Dendritic cell treated with granulocyte-macrophage colony-stimulating factor and Interleukin-4, amounts not matched to agents 40 ng/mL and 50 ng/mL, for 4 days (primary cell): ENCODE measurements at regions not wholly inside any gene's neighbourhood (a gene's known extent, or its start where the extent isn't known, plus 50 kb on each side); places are given as distances from the start of the nearest gene placed in this dataset.
"Not testable (repeated sequence)": the region's sequence is repeated elsewhere in the genome, so short reads cannot be mapped to it uniquely, and the experiment has no call there.

Experiments
- H3K27ac Mint-ChIP-seq: one replicate; pipeline ENCODE4 v1.8.0; 2022; ENCODE audit warnings: mild to moderate bottlenecking, mixed read lengths
- H3K27me3 Mint-ChIP-seq: one replicate; pipeline ENCODE4 v1.8.0; 2022; ENCODE audit warnings: mild to moderate bottlenecking, mixed read lengths
- H3K36me3 Mint-ChIP-seq: one replicate; pipeline ENCODE4 v1.8.0; 2022; ENCODE audit warnings: low read depth, mixed read lengths
- H3K4me1 Mint-ChIP-seq: one replicate; pipeline ENCODE4 v1.8.0; 2022; ENCODE audit warnings: low read depth, mixed read lengths
- H3K4me3 Mint-ChIP-seq: one replicate; pipeline ENCODE4 v1.8.0; 2022; ENCODE audit warnings: mild to moderate bottlenecking, moderate library complexity, mixed read lengths
- H3K9me3 Mint-ChIP-seq: one replicate; pipeline ENCODE4 v1.8.0; 2022; ENCODE audit warnings: mixed read lengths
- intact Hi-C: fragments of 100-400 bp; cut with micrococcal nuclease; formaldehyde crosslinking; loops from one replicate; pipeline ENCODE4 v1.15.0; 2022

- Mint-ChIP-seq H3K27ac (no peak overlapping the region), H3K4me3 (no peak overlapping the region), H3K27me3 (no peaks in the 10 kb centered on the region), H3K4me1 (no peaks in the 10 kb centered on the region), H3K9me3 (no peaks in the 10 kb centered on the region), H3K36me3 (no peaks in the 10 kb centered on the region)
- intact Hi-C loops, result no loop called here
Observed at GRCh38 chr11:81270686-81271085, 1463.0 kb downstream of the FAM181B start.

- Mint-ChIP-seq H3K27ac (no peak overlapping the region), H3K36me3 (no peaks in the 10 kb centered on the region), H3K4me3 (no peak overlapping the region), H3K27me3 (no peaks in the 10 kb centered on the region), H3K4me1 (no peaks in the 10 kb centered on the region), H3K9me3 (no peaks in the 10 kb centered on the region)
- intact Hi-C loops, result no loop called here
Observed at GRCh38 chr11:81267246-81267645, 1466.4 kb downstream of the FAM181B start.

GRCh38 chr11:81259471-81259870 is 1474.2 kb downstream of the FAM181B start:
- Mint-ChIP-seq H3K4me1 (no peaks in the 10 kb centered on the region), H3K4me3 (no peak overlapping the region), H3K9me3 (no peaks in the 10 kb centered on the region), H3K27ac (no peak overlapping the region), H3K36me3 (no peaks in the 10 kb centered on the region), H3K27me3 (no peaks in the 10 kb centered on the region)
- intact Hi-C loops, result no loop called here

- H3K27me3 Mint-ChIP-seq, result no peaks in the 10 kb centered on the region
Observed at GRCh38 chr11:81255895-81256294, 1477.8 kb downstream of the FAM181B start.

GRCh38 chr11:81253244-81253643 is 1480.4 kb downstream of the FAM181B start:
- Mint-ChIP-seq H3K27me3 (no peaks in the 10 kb centered on the region), H3K4me1 (no peaks in the 10 kb centered on the region), H3K27ac (no peak overlapping the region), H3K4me3 (no peak overlapping the region), H3K9me3 (no peaks in the 10 kb centered on the region), H3K36me3 (no peaks in the 10 kb centered on the region)
- intact Hi-C loops, result no loop called here

More at GRCh38 chr11:81255895-81256294, 1477.8 kb downstream of the FAM181B start:
- H3K9me3 Mint-ChIP-seq, result no peaks in the 10 kb centered on the region
- H3K27ac Mint-ChIP-seq, result no peak overlapping the region
- no peak overlapping the region for H3K4me3 Mint-ChIP-seq
- no peaks in the 10 kb centered on the region for H3K4me1 Mint-ChIP-seq
- no peaks in the 10 kb centered on the region for H3K36me3 Mint-ChIP-seq
- intact Hi-C loops, result no loop called here

GRCh38 chr11:81246941-81247340 is 1486.7 kb downstream of the FAM181B start:
- no peaks in the 10 kb centered on the region for H3K36me3 Mint-ChIP-seq
- intact Hi-C loops, result no loop called here
- no peak overlapping the region for H3K4me3 Mint-ChIP-seq

GRCh38 chr11:81245791-81246190 is 1487.9 kb downstream of the FAM181B start:
- Mint-ChIP-seq H3K27me3 (no peaks in the 10 kb centered on the region), H3K9me3 (no peaks in the 10 kb centered on the region), H3K36me3 (no peaks in the 10 kb centered on the region)

More at GRCh38 chr11:81246941-81247340, 1486.7 kb downstream of the FAM181B start:
- Mint-ChIP-seq H3K27me3 (no peaks in the 10 kb centered on the region), H3K4me1 (no peaks in the 10 kb centered on the region), H3K27ac (no peak overlapping the region), H3K9me3 (no peaks in the 10 kb centered on the region)

GRCh38 chr11:81241672-81242275 is 1491.9 kb downstream of the FAM181B start:
- no peak overlapping the region for H3K27ac Mint-ChIP-seq
- intact Hi-C loops, result no loop called here
- no peak overlapping the region for H3K4me3 Mint-ChIP-seq
- H3K27me3 Mint-ChIP-seq, result no peaks in the 10 kb centered on the region
- H3K9me3 Mint-ChIP-seq, result no peaks in the 10 kb centered on the region
- H3K4me1 Mint-ChIP-seq, result no peaks in the 10 kb centered on the region
- H3K36me3 Mint-ChIP-seq, result no peaks in the 10 kb centered on the region

More at GRCh38 chr11:81245791-81246190, 1487.9 kb downstream of the FAM181B start:
- Mint-ChIP-seq H3K4me3 (no peak overlapping the region), H3K27ac (no peak overlapping the region), H3K4me1 (no peaks in the 10 kb centered on the region)
- intact Hi-C loops, result no loop called here

GRCh38 chr11:81237139-81237538 is 1496.5 kb downstream of the FAM181B start:
- Mint-ChIP-seq H3K9me3 (no peaks in the 10 kb centered on the region), H3K4me3 (no peak overlapping the region), H3K4me1 (no peaks in the 10 kb centered on the region), H3K27ac (no peak overlapping the region), H3K27me3 (no peaks in the 10 kb centered on the region), H3K36me3 (no peaks in the 10 kb centered on the region)
- intact Hi-C loops, result no loop called here

- H3K4me3 Mint-ChIP-seq, H3K27me3 Mint-ChIP-seq, H3K36me3 Mint-ChIP-seq, H3K27ac Mint-ChIP-seq, H3K9me3 Mint-ChIP-seq, H3K4me1 Mint-ChIP-seq, intact Hi-C loops: not testable (repeated sequence)
Observed at GRCh38 chr11:81227409-81227808, 1506.3 kb downstream of the FAM181B start.

GRCh38 chr11:81224396-81224795 is 1509.3 kb downstream of the FAM181B start:
- H3K27ac Mint-ChIP-seq, result no peak overlapping the region
- H3K27me3 Mint-ChIP-seq, result no peaks in the 10 kb centered on the region
- H3K4me3 Mint-ChIP-seq, result no peak overlapping the region
- no peaks in the 10 kb centered on the region for H3K36me3 Mint-ChIP-seq
- H3K4me1 Mint-ChIP-seq, result no peaks in the 10 kb centered on the region
- H3K9me3 Mint-ChIP-seq, result no peaks in the 10 kb centered on the region
- intact Hi-C loops, result no loop called here

GRCh38 chr11:81222491-81222890 is 1511.2 kb downstream of the FAM181B start:
- H3K36me3 Mint-ChIP-seq, result no peaks in the 10 kb centered on the region
- no peak overlapping the region for H3K27ac Mint-ChIP-seq
- no peaks in the 10 kb centered on the region for H3K27me3 Mint-ChIP-seq
- intact Hi-C loops, result no loop called here
- no peak overlapping the region for H3K4me3 Mint-ChIP-seq
- no peaks in the 10 kb centered on the region for H3K4me1 Mint-ChIP-seq
- no peaks in the 10 kb centered on the region for H3K9me3 Mint-ChIP-seq

GRCh38 chr11:81220146-81220895 is 1513.3 kb downstream of the FAM181B start:
- no peaks in the 10 kb centered on the region for H3K36me3 Mint-ChIP-seq
- H3K9me3 Mint-ChIP-seq, result peaks cover under 1% of the 10 kb centered on the region
- intact Hi-C loops, result no loop called here
- no peak overlapping the region for H3K27ac Mint-ChIP-seq
- no peaks in the 10 kb centered on the region for H3K27me3 Mint-ChIP-seq
- H3K4me3 Mint-ChIP-seq, result no peak overlapping the region
- H3K4me1 Mint-ChIP-seq, result no peaks in the 10 kb centered on the region

- no peaks in the 10 kb centered on the region for H3K36me3 Mint-ChIP-seq
- no peaks in the 10 kb centered on the region for H3K4me1 Mint-ChIP-seq
- H3K27me3 Mint-ChIP-seq, result no peaks in the 10 kb centered on the region
- H3K9me3 Mint-ChIP-seq, result peaks cover 7% of the 10 kb centered on the region
- intact Hi-C loops, result no loop called here
- no peak overlapping the region for H3K4me3 Mint-ChIP-seq
- no peak overlapping the region for H3K27ac Mint-ChIP-seq
Observed at GRCh38 chr11:81219661-81220060, 1514.0 kb downstream of the FAM181B start.

GRCh38 chr11:81218440-81218839 is 1515.2 kb downstream of the FAM181B start:
- intact Hi-C loops, result no loop called here

More at GRCh38 chr11:81218440-81218839, 1515.2 kb downstream of the FAM181B start:
- H3K27ac Mint-ChIP-seq, result no peak overlapping the region
- peaks cover 19% of the 10 kb centered on the region for H3K9me3 Mint-ChIP-seq
- no peaks in the 10 kb centered on the region for H3K36me3 Mint-ChIP-seq
- H3K4me1 Mint-ChIP-seq, result no peaks in the 10 kb centered on the region
- H3K27me3 Mint-ChIP-seq, result no peaks in the 10 kb centered on the region
- H3K4me3 Mint-ChIP-seq, result no peak overlapping the region
